Esophagus muscularis mucosa (tissue), 4 donors: ENCODE measurements at regions not wholly inside any gene's neighbourhood (a gene's known extent, or its start where the extent isn't known, plus 50 kb on each side); places are given as distances from the start of the nearest gene placed in this dataset.

Experiments
- DNase-seq: peaks from one replicate; pipeline ENCODE4 v3.0.0-alpha.2; 2017; ENCODE audit errors: extremely low spot score
- H3K27ac ChIP-seq, 4 donors: fragments of 200-600 bp; sonication (generic); replicated peaks in 1 of 4; 1 replicate in 3 of 4; 2 replicates in 1 of 4; pipeline ENCODE4 v1.5.1; 2016 to 2019; ENCODE audit warnings: mild to moderate bottlenecking in 1 of 4
- H3K27me3 ChIP-seq, 4 donors: fragments of 200-600 bp; sonication (generic); one replicate each; pipeline versions ENCODE4 v1.5.1 to v1.6.0; 2016 to 2019
- H3K36me3 ChIP-seq, 4 donors: fragments of 200-600 bp; sonication (generic); one replicate each; pipeline ENCODE4 v1.5.1; 2016 to 2019
- H3K4me1 ChIP-seq, 4 donors: fragments of 200-600 bp; sonication (generic); one replicate each; pipeline ENCODE4 v1.5.1; 2016 to 2019
- H3K4me3 ChIP-seq, 4 donors: fragments of 200-600 bp; sonication (generic); 1 replicate in 2 of 4; 2 replicates in 2 of 4; pipeline ENCODE4 v1.5.1; 2016 to 2019; ENCODE audit warnings: mild to moderate bottlenecking in 4 of 4, moderate library complexity in 1 of 4
- H3K9me3 ChIP-seq, 4 donors: fragments of 200-600 bp; sonication (generic); 1 replicate in 3 of 4; 2 replicates in 1 of 4; pipeline ENCODE4 v1.5.1; 2016 to 2019
- EP300 ChIP-seq: sonication (generic); formaldehyde crosslinking; IDR thresholded peaks from one replicate; pipeline ENCODE4 v1.6.1; 2017; ENCODE audit warnings: antibody characterized with exemption
- POLR2A ChIP-seq: fragments of 450-650 bp; IDR thresholded peaks from one replicate; pipeline ENCODE4 v1.6.1; 2017; ENCODE audit warnings: antibody characterized with exemption, moderate library complexity, mild to moderate bottlenecking, low read depth
- POLR2AphosphoS5 ChIP-seq, 2 donors: sonication (generic); formaldehyde crosslinking; IDR thresholded peaks; one replicate each; pipeline ENCODE4 v1.6.1; 2017; ENCODE audit warnings: antibody characterized with exemption in 2 of 2
- WGBS: methylation state at CpG from one replicate; pipeline ENCODE4 v1.1.5; 2018; 5-methylcytosine and 5-hydroxymethylcytosine counted together
- intact Hi-C: fragments of 100-400 bp; cut with DNase I; formaldehyde crosslinking; loops from one replicate; pipeline ENCODE4 v1.15.1; 2023
- TF ChIP-seq, protein P1 (sequence below), 3 experiments: fragments of 200-600 bp in 2 of 3; fragments of 450-650 bp in 1 of 3; sonication (generic) in 2 of 3; IDR thresholded peaks; one replicate each; pipeline ENCODE4 v1.5.1; 2017 to 2019; ENCODE audit warnings: antibody characterized with exemption in 3 of 3, mild to moderate bottlenecking in 2 of 3, moderate library complexity in 1 of 3

GRCh38 chr11:122413677-122414076 lies 241.8 kb upstream of the UBASH3B start:
- no peaks in the 10 kb centered on the region for H3K36me3 ChIP-seq
- H3K27ac ChIP-seq = no peak overlapping the region
- DNase-seq = no peak
- TF ChIP-seq POLR2AphosphoS5 (IDR thresholded peaks at IDR 0.05) (no peak), POLR2A (no peak), EP300 (no peak)
- TF ChIP-seq, protein P1, sequence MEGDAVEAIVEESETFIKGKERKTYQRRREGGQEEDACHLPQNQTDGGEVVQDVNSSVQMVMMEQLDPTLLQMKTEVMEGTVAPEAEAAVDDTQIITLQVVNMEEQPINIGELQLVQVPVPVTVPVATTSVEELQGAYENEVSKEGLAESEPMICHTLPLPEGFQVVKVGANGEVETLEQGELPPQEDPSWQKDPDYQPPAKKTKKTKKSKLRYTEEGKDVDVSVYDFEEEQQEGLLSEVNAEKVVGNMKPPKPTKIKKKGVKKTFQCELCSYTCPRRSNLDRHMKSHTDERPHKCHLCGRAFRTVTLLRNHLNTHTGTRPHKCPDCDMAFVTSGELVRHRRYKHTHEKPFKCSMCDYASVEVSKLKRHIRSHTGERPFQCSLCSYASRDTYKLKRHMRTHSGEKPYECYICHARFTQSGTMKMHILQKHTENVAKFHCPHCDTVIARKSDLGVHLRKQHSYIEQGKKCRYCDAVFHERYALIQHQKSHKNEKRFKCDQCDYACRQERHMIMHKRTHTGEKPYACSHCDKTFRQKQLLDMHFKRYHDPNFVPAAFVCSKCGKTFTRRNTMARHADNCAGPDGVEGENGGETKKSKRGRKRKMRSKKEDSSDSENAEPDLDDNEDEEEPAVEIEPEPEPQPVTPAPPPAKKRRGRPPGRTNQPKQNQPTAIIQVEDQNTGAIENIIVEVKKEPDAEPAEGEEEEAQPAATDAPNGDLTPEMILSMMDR (IDR thresholded peaks at IDR 0.05) = no peak
- no peaks in the 10 kb centered on the region for H3K27me3 ChIP-seq
- no peak overlapping the region for H3K4me3 ChIP-seq
- peaks cover 0 to 18% (median 12%) of the 10 kb centered on the region in 4 donors for H3K9me3 ChIP-seq
- H3K4me1 ChIP-seq = no peaks in the 10 kb centered on the region
- intact Hi-C loops = no loop called here

- 50% methylated on average over 1 of the region's 1 CpG for WGBS
- intact Hi-C loops = no loop called here
- peaks cover 0 to 18% (median 12%) of the 10 kb centered on the region in 4 donors for H3K9me3 ChIP-seq
- TF ChIP-seq POLR2A = no peak
- TF ChIP-seq POLR2AphosphoS5 (IDR thresholded peaks at IDR 0.05) = no peak
- no peak for TF ChIP-seq EP300
- TF ChIP-seq, protein P1 (IDR thresholded peaks at IDR 0.05) = no peak
- H3K4me1 ChIP-seq = no peaks in the 10 kb centered on the region
- no peak overlapping the region for H3K27ac ChIP-seq
- no peaks in the 10 kb centered on the region for H3K27me3 ChIP-seq
- no peaks in the 10 kb centered on the region for H3K36me3 ChIP-seq
- H3K4me3 ChIP-seq = no peak overlapping the region
- no peak for DNase-seq
Measured at GRCh38 chr11:122412581-122412980, 242.9 kb upstream of the UBASH3B start.

GRCh38 chr11:122406466-122406865 lies 249.1 kb upstream of the UBASH3B start:
- Histone ChIP-seq H3K4me3 (no peak overlapping the region), H3K9me3 (no peaks in the 10 kb centered on the region), H3K4me1 (peaks cover 0 to 6% (median 0%) of the 10 kb centered on the region in 4 donors), H3K27ac (no peak overlapping the region), H3K36me3 (no peaks in the 10 kb centered on the region), H3K27me3 (no peaks in the 10 kb centered on the region)
- intact Hi-C loops = no loop called here
- 85% methylated on average over 4 of the region's 4 CpGs for WGBS
- DNase-seq = no peak
- TF ChIP-seq EP300 (no peak), POLR2A (no peak), POLR2AphosphoS5 (IDR thresholded peaks at IDR 0.05) (no peak)
- TF ChIP-seq, protein P1 (IDR thresholded peaks at IDR 0.05) = no peak

- intact Hi-C loops = no loop called here
- H3K36me3 ChIP-seq = no peaks in the 10 kb centered on the region
- H3K4me3 ChIP-seq = no peak overlapping the region
- no peak overlapping the region for H3K27ac ChIP-seq
- no peak for DNase-seq
- no peaks in the 10 kb centered on the region for H3K27me3 ChIP-seq
- WGBS = 41% methylated on average over 5 of the region's 5 CpGs
- TF ChIP-seq POLR2AphosphoS5 (IDR thresholded peaks at IDR 0.05) = no peak
- TF ChIP-seq POLR2A = no peak
- TF ChIP-seq, protein P1 (IDR thresholded peaks at IDR 0.05) = no peak
- no peak for TF ChIP-seq EP300
- H3K9me3 ChIP-seq = no peaks in the 10 kb centered on the region
- H3K4me1 ChIP-seq = peaks cover 0 to 6% (median 0%) of the 10 kb centered on the region in 4 donors
Measured at GRCh38 chr11:122405547-122406341, 249.8 kb upstream of the UBASH3B start.
